Aorta (tissue), 5 donors: ENCODE measurements at regions not wholly inside any gene's neighbourhood (a gene's known extent, or its start where the extent isn't known, plus 50 kb on each side); places are given as distances from the start of the nearest gene placed in this dataset.

Experiments
- ATAC-seq: fragments of 200-7000 bp; cut with Tn5 transposase; one replicate; pipeline ENCODE4 v1.9.1; 2022; ENCODE audit warnings: moderate library complexity; ENCODE audit not compliant: low FRiP score
- DNase-seq, 2 donors: peaks; one replicate each; pipeline ENCODE4 v3.0.0-alpha.2; 2020
- H3K27ac ChIP-seq, 2 donors: one replicate each; pipeline ENCODE4 v1.5.1; 2013; ENCODE audit warnings: low read length in 2 of 2, mild to moderate bottlenecking in 2 of 2, moderate library complexity in 2 of 2, control low read depth in 1 of 2, inconsistent platforms in 1 of 2, low read depth in 1 of 2
- H3K27me3 ChIP-seq, 2 donors: one replicate each; pipeline ENCODE4 v1.6.1; 2013; ENCODE audit warnings: control low read depth in 1 of 2, low read length in 1 of 2, mild to moderate bottlenecking in 1 of 2, moderate library complexity in 1 of 2; ENCODE audit not compliant: insufficient read depth in 2 of 2, control insufficient read depth in 1 of 2
- H3K36me3 ChIP-seq, 2 donors: one replicate each; pipeline ENCODE4 v1.6.1; 2013; ENCODE audit warnings: control low read depth in 1 of 2, low read length in 1 of 2, mild to moderate bottlenecking in 1 of 2; ENCODE audit not compliant: insufficient read depth in 2 of 2, control insufficient read depth in 1 of 2
- H3K4me1 ChIP-seq, 2 donors: one replicate each; pipeline ENCODE4 v1.6.1; 2013; ENCODE audit warnings: low read length in 2 of 2, control low read depth in 1 of 2, mild to moderate bottlenecking in 1 of 2, moderate library complexity in 1 of 2; ENCODE audit not compliant: insufficient read depth in 2 of 2, control insufficient read depth in 1 of 2
- H3K4me3 ChIP-seq, 2 donors: one replicate each; pipeline ENCODE4 v1.5.1; 2013; ENCODE audit warnings: low read length in 2 of 2, control low read depth in 1 of 2, mild to moderate bottlenecking in 1 of 2
- H3K9me3 ChIP-seq: one replicate; pipeline ENCODE4 v1.6.1; 2013; ENCODE audit warnings: mild to moderate bottlenecking, low read length; ENCODE audit not compliant: control insufficient read depth
- WGBS, 2 donors: extraction: QIAGEN DNeasy Blood & Tissue Kit; methylation state at CpG; one replicate each; pipeline ENCODE4 v1.1.7; 2013; 5-methylcytosine and 5-hydroxymethylcytosine counted together
- intact Hi-C, 2 donors: fragments of 100-400 bp; cut with DNase I; formaldehyde crosslinking; loops; one replicate each; pipeline versions ENCODE4 v1.14.2 to v1.15.0; 2022
- donor health status: healthy with polysubstance abuse.
- donor health status: Bipolar disorder and iron deficiency.
- donor health status: DM: no; HTN: no; CAD: no.
- donor health status: DM: no; HTN: no; CAD: no.
- donor health status: DM: yes; HTN: yes; CAD: no.

GRCh38 chr10:111804781-111805180 is 378.8 kb downstream of the GPAM start:
- Histone ChIP-seq H3K36me3 (no peaks in the 10 kb centered on the region), H3K4me3 (no peak overlapping the region), H3K4me1 (no peaks in the 10 kb centered on the region), H3K27me3 (no peaks in the 10 kb centered on the region), H3K27ac (no peak overlapping the region), H3K9me3 (no peaks in the 10 kb centered on the region)
- no peak for DNase-seq
- 52 to 54% methylated on average over 3 of the region's 3 CpGs for WGBS, 2 donors
- no peak for ATAC-seq
- intact Hi-C loops: no loop called here

- H3K4me3 ChIP-seq: no peak overlapping the region
- no peak for ATAC-seq
- DNase-seq: no peak
- no peaks in the 10 kb centered on the region for H3K9me3 ChIP-seq
- H3K27me3 ChIP-seq: no peaks in the 10 kb centered on the region
- intact Hi-C loops: no loop called here
- H3K27ac ChIP-seq: no peak overlapping the region
- no peaks in the 10 kb centered on the region for H3K36me3 ChIP-seq
- H3K4me1 ChIP-seq: no peaks in the 10 kb centered on the region
- 76 to 80% methylated on average over 3 of the region's 3 CpGs for WGBS, 2 donors
Measured at GRCh38 chr10:111811517-111811916, 372.0 kb downstream of the GPAM start.

DNA sequence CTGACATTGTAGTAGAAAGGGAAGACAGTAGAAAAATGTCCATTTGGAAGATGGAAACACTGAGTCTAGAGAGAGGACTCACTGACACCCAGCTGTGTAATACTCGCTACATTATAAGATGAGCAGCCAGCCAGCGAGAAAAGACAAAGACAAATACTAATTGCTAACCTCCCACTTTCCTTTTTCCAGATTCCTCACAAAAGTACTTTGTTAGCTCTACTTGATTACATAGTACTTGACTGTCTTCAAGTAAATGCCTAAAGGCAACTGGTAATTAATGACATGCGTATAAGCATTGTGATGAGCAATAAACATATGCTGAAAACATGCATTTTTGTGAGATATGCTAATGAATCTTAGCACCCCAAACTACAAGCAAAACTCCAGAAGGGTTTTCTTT is 363.1 kb downstream of the GPAM start:
- Histone ChIP-seq H3K36me3 (no peaks in the 10 kb centered on the region), H3K4me3 (no peak overlapping the region), H3K9me3 (no peaks in the 10 kb centered on the region), H3K4me1 (no peaks in the 10 kb centered on the region), H3K27ac (no peak overlapping the region), H3K27me3 (no peaks in the 10 kb centered on the region)
- 95 to 97% methylated on average over 3 of the region's 3 CpGs for WGBS, 2 donors
- ATAC-seq (no peak), DNase-seq (no peak)
- intact Hi-C loops: no loop called here

GRCh38 chr10:111821871-111822270 is 361.7 kb downstream of the GPAM start:
- H3K36me3 ChIP-seq: no peaks in the 10 kb centered on the region
- H3K4me1 ChIP-seq: no peaks in the 10 kb centered on the region
- H3K27me3 ChIP-seq: no peaks in the 10 kb centered on the region
- peak overlapping the region in 1 of 2 donors; percentile 26 for H3K27ac ChIP-seq
- H3K4me3 ChIP-seq: no peak overlapping the region
- intact Hi-C loops: no loop called here
- no peaks in the 10 kb centered on the region for H3K9me3 ChIP-seq
- no peak for DNase-seq
- 15 to 24% methylated on average over 2 of the region's 2 CpGs for WGBS, 2 donors
- ATAC-seq: no peak

- no peaks in the 10 kb centered on the region for H3K9me3 ChIP-seq
- no peak overlapping the region for H3K4me3 ChIP-seq
- no peaks in the 10 kb centered on the region for H3K27me3 ChIP-seq
- ATAC-seq (no peak), DNase-seq (no peak)
- H3K4me1 ChIP-seq: no peaks in the 10 kb centered on the region
- WGBS, 2 donors: 58 to 61% methylated on average over 2 of the region's 2 CpGs
- no peak overlapping the region for H3K27ac ChIP-seq
- H3K36me3 ChIP-seq: no peaks in the 10 kb centered on the region
- intact Hi-C loops: no loop called here
Measured at GRCh38 chr10:111822661-111823060, 360.9 kb downstream of the GPAM start.

DNA sequence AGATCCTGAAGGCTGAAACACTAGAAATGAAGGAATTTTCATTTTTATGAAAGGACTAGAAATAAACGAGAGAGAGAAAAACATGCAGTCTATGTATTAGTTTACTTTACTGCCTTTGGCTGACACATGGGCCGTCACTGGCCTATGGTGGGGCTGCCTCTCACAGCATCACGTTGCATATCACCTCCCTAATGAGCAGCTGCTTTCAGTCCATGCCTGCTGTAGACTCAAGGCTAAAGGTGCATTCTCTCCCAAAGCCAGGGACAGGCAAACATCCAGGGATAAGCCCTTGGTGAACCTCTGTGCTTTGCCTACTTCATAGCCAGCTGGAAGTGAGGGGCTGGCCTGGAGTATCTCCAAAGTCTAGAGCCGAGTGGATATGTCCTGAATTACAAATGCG is 359.4 kb downstream of the GPAM start:
- 65 to 68% methylated on average over 5 of the region's 5 CpGs for WGBS, 2 donors
- Histone ChIP-seq H3K27me3 (no peaks in the 10 kb centered on the region), H3K27ac (no peak overlapping the region), H3K4me3 (no peak overlapping the region), H3K36me3 (no peaks in the 10 kb centered on the region), H3K4me1 (no peaks in the 10 kb centered on the region), H3K9me3 (no peaks in the 10 kb centered on the region)
- ATAC-seq (no peak), DNase-seq (no peak)
- intact Hi-C loops: no loop called here

DNA sequence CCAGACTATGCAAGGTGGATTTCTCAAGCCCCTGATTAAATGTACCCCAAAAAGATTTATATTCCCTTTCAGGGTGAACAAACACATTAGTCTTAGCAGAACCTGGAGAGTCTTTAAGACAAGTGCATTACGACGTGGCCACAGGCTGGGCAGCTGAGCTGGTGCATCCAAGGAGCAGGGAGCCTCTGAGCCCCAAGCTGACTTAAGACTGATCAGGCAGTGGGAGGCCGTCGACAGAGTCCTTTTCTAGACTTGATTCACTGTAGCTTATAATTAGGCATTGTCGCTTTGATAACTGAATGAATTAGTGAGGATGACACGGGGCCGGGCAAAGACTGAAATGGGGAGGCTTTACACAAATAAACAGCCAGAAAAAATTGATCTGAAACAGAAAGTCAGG is 353.2 kb downstream of the GPAM start:
- no peaks in the 10 kb centered on the region for H3K4me1 ChIP-seq
- H3K36me3 ChIP-seq: no peaks in the 10 kb centered on the region
- intact Hi-C loops: no loop called here
- WGBS, 2 donors: 57 to 75% methylated on average over 7 of the region's 7 CpGs
- no peaks in the 10 kb centered on the region for H3K9me3 ChIP-seq
- no peak for ATAC-seq
- H3K27ac ChIP-seq: no peak overlapping the region
- DNase-seq: no peak
- no peaks in the 10 kb centered on the region for H3K27me3 ChIP-seq
- no peak overlapping the region for H3K4me3 ChIP-seq

- ATAC-seq: no peak
- WGBS, 2 donors: 84 to 91% methylated on average over 6 of the region's 6 CpGs
Measured at GRCh38 chr10:111831058-111831457, 352.5 kb downstream of the GPAM start.

DNA sequence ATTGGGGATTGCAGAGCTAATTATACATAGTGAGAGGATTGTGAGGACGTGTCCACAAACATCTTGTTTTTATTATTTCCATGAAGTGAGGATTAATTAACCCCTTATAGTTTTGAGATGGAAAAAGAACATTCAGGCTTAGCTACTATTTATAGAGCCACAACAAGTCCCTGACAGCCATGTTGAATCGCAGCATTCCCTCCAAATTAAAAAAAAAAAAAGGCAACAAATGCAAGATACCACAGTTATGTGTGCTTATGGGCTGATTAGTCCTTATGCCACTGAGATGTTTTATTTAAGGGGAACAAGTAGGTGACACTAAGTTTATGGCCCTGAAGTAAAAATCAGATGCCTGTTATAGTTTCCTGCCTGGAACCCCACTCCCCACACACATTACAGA is 350.3 kb downstream of the GPAM start:
- 56 to 68% methylated on average over 2 of the region's 2 CpGs for WGBS, 2 donors
- ATAC-seq: no peak
- Histone ChIP-seq H3K9me3 (no peaks in the 10 kb centered on the region), H3K36me3 (no peaks in the 10 kb centered on the region), H3K27ac (no peak overlapping the region), H3K27me3 (no peaks in the 10 kb centered on the region), H3K4me1 (no peaks in the 10 kb centered on the region), H3K4me3 (no peak overlapping the region)
- DNase-seq: no peak
- intact Hi-C loops: no loop called here

More at GRCh38 chr10:111831058-111831457, 352.5 kb downstream of the GPAM start:
- Histone ChIP-seq H3K4me3 (no peak overlapping the region), H3K4me1 (no peaks in the 10 kb centered on the region), H3K27ac (no peak overlapping the region), H3K27me3 (no peaks in the 10 kb centered on the region), H3K9me3 (no peaks in the 10 kb centered on the region), H3K36me3 (no peaks in the 10 kb centered on the region)
- no peak for DNase-seq
- intact Hi-C loops: no loop called here
